Karpas-422 (cell line): ENCODE measurements at regions not wholly inside any gene's neighbourhood (a gene's known extent, or its start where the extent isn't known, plus 50 kb on each side); places are given as distances from the start of the nearest gene placed in this dataset.
"Not testable (repeated sequence)": the region's sequence is repeated elsewhere in the genome, so short reads cannot be mapped to it uniquely, and the experiment has no call there.

Source experiments
- DNase-seq: peaks from one replicate; pipeline ENCODE4 v3.0.0-alpha.2; 2015
- H2AFZ ChIP-seq: fragments of 200-600 bp; sonication (generic); 2 replicates; pipeline ENCODE4 v1.6.1; 2014; ENCODE audit warnings: antibody characterized with exemption, low read length, mixed read lengths
- H3K27ac ChIP-seq: fragments of 200-600 bp; sonication (generic); 2 replicates; pipeline ENCODE4 v1.5.1; 2014; ENCODE audit warnings: mild to moderate bottlenecking, low read length, moderate library complexity
- H3K27me3 ChIP-seq: fragments of 200-600 bp; sonication (generic); 2 replicates; pipeline ENCODE4 v1.6.1; 2014; ENCODE audit warnings: low read length, mixed read lengths
- H3K36me3 ChIP-seq: fragments of 200-600 bp; sonication (generic); 2 replicates; pipeline ENCODE4 v1.6.1; 2014; ENCODE audit warnings: low read length, mixed read lengths; ENCODE audit not compliant: insufficient read depth
- H3K4me1 ChIP-seq: fragments of 200-600 bp; sonication (generic); 2 replicates; pipeline ENCODE4 v1.6.1; 2014; ENCODE audit warnings: mild to moderate bottlenecking, low read length, mixed read lengths
- H3K4me2 ChIP-seq: fragments of 200-600 bp; sonication (generic); 2 replicates; pipeline ENCODE4 v1.6.1; 2014; ENCODE audit warnings: low read length, low read depth, mild to moderate bottlenecking; ENCODE audit not compliant: poor library complexity, severe bottlenecking
- H3K4me3 ChIP-seq: fragments of 200-600 bp; sonication (generic); 2 replicates; pipeline ENCODE4 v1.5.1; 2014; ENCODE audit warnings: mild to moderate bottlenecking, antibody characterized with exemption, low read length, mixed read lengths
- H3K79me2 ChIP-seq: fragments of 200-600 bp; sonication (generic); 2 replicates; pipeline ENCODE4 v1.6.1; 2014; ENCODE audit warnings: mild to moderate bottlenecking, low read length, mixed read lengths
- H3K9ac ChIP-seq: fragments of 200-600 bp; sonication (generic); 2 replicates; pipeline ENCODE4 v1.6.0; 2014; ENCODE audit warnings: low read length
- H3K9me2 ChIP-seq: fragments of 200-600 bp; sonication (generic), shearing (Covaris generic); replicated peaks from 2 replicates; pipeline ENCODE4 v1.6.0; 2014; ENCODE audit warnings: mild to moderate bottlenecking, low read length, moderate library complexity; ENCODE audit not compliant: insufficient read depth
- H3K9me3 ChIP-seq: fragments of 300-700, 200-600 bp; sonication (generic); 2 replicates; pipeline ENCODE4 v1.6.1; 2014; ENCODE audit warnings: low read length, mixed read lengths
- H4K20me1 ChIP-seq: fragments of 200-600 bp; sonication (generic); 2 replicates; pipeline ENCODE4 v1.6.1; 2014; ENCODE audit warnings: mild to moderate bottlenecking, antibody characterized with exemption, low read length, low read depth; ENCODE audit not compliant: insufficient read depth

DNA sequence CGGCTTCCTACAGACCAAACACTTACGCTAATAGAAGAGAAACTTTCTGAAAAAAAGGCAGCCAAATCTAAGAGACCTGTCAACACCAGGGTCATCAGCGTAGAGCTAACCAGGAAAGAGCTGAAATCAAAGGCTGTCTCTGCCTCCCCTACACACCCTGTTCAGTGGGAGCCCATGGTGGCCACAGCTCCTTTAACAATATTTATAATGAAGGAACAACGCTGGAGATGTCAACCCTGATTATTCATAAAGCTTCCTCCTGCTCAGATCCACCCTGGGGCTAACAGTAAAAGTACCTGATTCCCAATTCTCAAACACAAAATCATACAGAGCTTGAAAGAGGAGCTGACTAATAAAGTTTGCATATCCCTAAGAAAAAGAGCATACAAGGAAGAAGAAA is 133.7 kb downstream of the ANXA2 start:
- DNase-seq = no peak
- Histone ChIP-seq H3K9me3 (no peaks in the 10 kb centered on the region), H3K9me2 (no peaks in the 10 kb centered on the region), H3K4me2 (no peak overlapping the region), H3K9ac (no peak overlapping the region), H3K27ac (no peak overlapping the region), H2AFZ (no peak overlapping the region), H4K20me1 (no peaks in the 10 kb centered on the region), H3K4me3 (no peak overlapping the region), H3K4me1 (no peaks in the 10 kb centered on the region), H3K27me3 (no peaks in the 10 kb centered on the region), H3K36me3 (no peaks in the 10 kb centered on the region), H3K79me2 (no peaks in the 10 kb centered on the region)

GRCh38 chr15:60264566-60264965 is 133.2 kb downstream of the ANXA2 start:
- no peak overlapping the region for H2AFZ ChIP-seq
- no peak overlapping the region for H3K9ac ChIP-seq
- H3K9me3 ChIP-seq = no peaks in the 10 kb centered on the region
- H3K9me2 ChIP-seq = no peaks in the 10 kb centered on the region
- H4K20me1 ChIP-seq = no peaks in the 10 kb centered on the region
- H3K4me3 ChIP-seq = no peak overlapping the region
- no peak overlapping the region for H3K4me2 ChIP-seq
- DNase-seq = no peak
- no peak overlapping the region for H3K27ac ChIP-seq
- no peaks in the 10 kb centered on the region for H3K79me2 ChIP-seq
- no peaks in the 10 kb centered on the region for H3K36me3 ChIP-seq
- H3K27me3 ChIP-seq = no peaks in the 10 kb centered on the region
- no peaks in the 10 kb centered on the region for H3K4me1 ChIP-seq

- no peak overlapping the region for H3K4me2 ChIP-seq
- no peaks in the 10 kb centered on the region for H3K9me3 ChIP-seq
- no peaks in the 10 kb centered on the region for H3K9me2 ChIP-seq
- H3K9ac ChIP-seq = no peak overlapping the region
- no peaks in the 10 kb centered on the region for H3K36me3 ChIP-seq
- H3K79me2 ChIP-seq = no peaks in the 10 kb centered on the region
- DNase-seq = no peak
- H3K4me1 ChIP-seq = no peaks in the 10 kb centered on the region
- no peak overlapping the region for H3K27ac ChIP-seq
- H3K4me3 ChIP-seq = no peak overlapping the region
- H4K20me1 ChIP-seq = no peaks in the 10 kb centered on the region
- H3K27me3 ChIP-seq = no peaks in the 10 kb centered on the region
- H2AFZ ChIP-seq = no peak overlapping the region
These were observed 132.7 kb downstream of the ANXA2 start for GRCh38 chr15:60265057-60265456.

DNA sequence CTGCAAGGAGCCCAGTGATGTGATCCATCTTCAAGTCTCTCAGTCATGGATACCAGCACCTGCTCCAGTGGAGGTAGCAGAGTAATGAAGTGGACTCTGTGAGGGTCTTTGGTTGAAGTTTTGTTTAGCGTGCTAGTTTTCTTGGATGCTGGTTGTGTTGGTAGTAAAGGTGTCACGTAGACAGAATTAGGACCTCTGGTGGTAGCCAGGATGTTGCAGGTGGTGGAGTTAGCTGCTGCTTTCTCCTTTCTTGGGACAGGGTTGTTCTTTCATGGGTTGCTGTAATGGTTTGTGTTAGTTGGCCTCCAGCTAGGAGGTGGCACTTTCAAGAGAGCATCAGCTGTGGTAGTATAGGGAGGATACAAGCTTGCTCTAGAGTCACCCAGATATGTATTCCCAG is 125.2 kb downstream of the ANXA2 start:
- Histone ChIP-seq H3K9me2 (no peaks in the 10 kb centered on the region), H3K36me3 (no peaks in the 10 kb centered on the region), H3K27ac (no peak overlapping the region), H3K4me1 (no peaks in the 10 kb centered on the region), H3K79me2 (no peaks in the 10 kb centered on the region), H3K9me3 (peaks cover 3% of the 10 kb centered on the region; the same call in 1 of the 2 replicates), H2AFZ (no peak overlapping the region), H3K4me2 (no peak overlapping the region), H3K4me3 (no peak overlapping the region), H3K9ac (no peak overlapping the region), H3K27me3 (no peaks in the 10 kb centered on the region), H4K20me1 (no peaks in the 10 kb centered on the region)
- DNase-seq = peak; percentile 52

- Histone ChIP-seq H3K9me3 (peaks cover 3% of the 10 kb centered on the region; the same call in 1 of the 2 replicates), H4K20me1 (no peaks in the 10 kb centered on the region), H3K4me3 (no peak overlapping the region), H3K9ac (no peak overlapping the region), H3K9me2 (no peaks in the 10 kb centered on the region), H3K4me2 (no peak overlapping the region), H3K79me2 (no peaks in the 10 kb centered on the region), H3K27me3 (no peaks in the 10 kb centered on the region), H2AFZ (no peak overlapping the region), H3K27ac (no peak overlapping the region), H3K4me1 (no peaks in the 10 kb centered on the region), H3K36me3 (no peaks in the 10 kb centered on the region)
- DNase-seq = no peak
These were observed 122.2 kb downstream of the ANXA2 start for GRCh38 chr15:60275624-60276023.

GRCh38 chr15:60278879-60279278 is 118.9 kb downstream of the ANXA2 start:
- Histone ChIP-seq H3K9me2 (no peaks in the 10 kb centered on the region), H3K79me2 (no peaks in the 10 kb centered on the region), H3K27ac (no peak overlapping the region), H3K4me3 (no peak overlapping the region), H3K36me3 (no peaks in the 10 kb centered on the region), H3K9ac (no peak overlapping the region), H3K9me3 (peaks cover 3% of the 10 kb centered on the region; the same call in 1 of the 2 replicates), H4K20me1 (no peaks in the 10 kb centered on the region), H3K4me1 (no peaks in the 10 kb centered on the region), H3K4me2 (no peak overlapping the region), H3K27me3 (no peaks in the 10 kb centered on the region), H2AFZ (no peak overlapping the region)
- no peak for DNase-seq

GRCh38 chr15:60280259-60280658 is 117.5 kb downstream of the ANXA2 start:
- Histone ChIP-seq H3K27ac (no peak overlapping the region), H2AFZ (no peak overlapping the region), H3K36me3 (no peaks in the 10 kb centered on the region), H3K9me2 (no peaks in the 10 kb centered on the region), H3K4me1 (no peaks in the 10 kb centered on the region), H3K4me3 (no peak overlapping the region), H3K4me2 (no peak overlapping the region), H3K27me3 (no peaks in the 10 kb centered on the region), H3K79me2 (no peaks in the 10 kb centered on the region), H3K9me3 (peaks cover 3% of the 10 kb centered on the region; the same call in 1 of the 2 replicates), H3K9ac (no peak overlapping the region), H4K20me1 (no peaks in the 10 kb centered on the region)
- DNase-seq = no peak

- Histone ChIP-seq H3K27ac (no peak overlapping the region), H3K4me2 (no peak overlapping the region), H3K9ac (no peak overlapping the region), H3K4me1 (no peaks in the 10 kb centered on the region), H4K20me1 (no peaks in the 10 kb centered on the region), H3K4me3 (no peak overlapping the region), H3K9me2 (no peaks in the 10 kb centered on the region), H3K9me3 (no peaks in the 10 kb centered on the region), H3K36me3 (no peaks in the 10 kb centered on the region), H3K79me2 (no peaks in the 10 kb centered on the region), H3K27me3 (no peaks in the 10 kb centered on the region), H2AFZ (no peak overlapping the region)
- no peak for DNase-seq
These were observed 113.8 kb downstream of the ANXA2 start for GRCh38 chr15:60283936-60284335.

- not testable (repeated sequence) for H3K9me2 ChIP-seq, H3K9ac ChIP-seq, H3K9me3 ChIP-seq, H3K27ac ChIP-seq, H3K4me1 ChIP-seq, H4K20me1 ChIP-seq, DNase-seq, H3K79me2 ChIP-seq, H3K27me3 ChIP-seq, H2AFZ ChIP-seq, H3K4me2 ChIP-seq, H3K36me3 ChIP-seq, H3K4me3 ChIP-seq
These were observed 101.9 kb downstream of the ANXA2 start for GRCh38 chr15:60295901-60296300.
